ENCODE measurements at regions not wholly inside any gene's neighbourhood (a gene's known extent, or its start where the extent isn't known, plus 50 kb on each side); places are given as distances from the start of the nearest gene placed in this dataset.
"Not testable (repeated sequence)": the region's sequence is repeated elsewhere in the genome, so short reads cannot be mapped to it uniquely, and the experiment has no call there.

- intact Hi-C loops (cut with micrococcal nuclease): no loop called here
- no peaks in the 10 kb centered on the region for H3K36me3 Mint-ChIP-seq (ENCODE audit: low read depth)
- DNase-seq (ENCODE audit: low spot score): no peak
- no peaks in the 10 kb centered on the region for H3K27me3 Mint-ChIP-seq (ENCODE audit: insufficient read depth)
- no peaks in the 10 kb centered on the region for H3K9me3 Mint-ChIP-seq
- no peak overlapping the region for H3K4me3 Mint-ChIP-seq
- no peaks in the 10 kb centered on the region for H3K4me1 Mint-ChIP-seq (ENCODE audit: low read depth)
- H3K27ac Mint-ChIP-seq: no peak overlapping the region
Measured at GRCh38 chr21:15616864-15617574, 112.8 kb upstream of the USP25 start.

DNA sequence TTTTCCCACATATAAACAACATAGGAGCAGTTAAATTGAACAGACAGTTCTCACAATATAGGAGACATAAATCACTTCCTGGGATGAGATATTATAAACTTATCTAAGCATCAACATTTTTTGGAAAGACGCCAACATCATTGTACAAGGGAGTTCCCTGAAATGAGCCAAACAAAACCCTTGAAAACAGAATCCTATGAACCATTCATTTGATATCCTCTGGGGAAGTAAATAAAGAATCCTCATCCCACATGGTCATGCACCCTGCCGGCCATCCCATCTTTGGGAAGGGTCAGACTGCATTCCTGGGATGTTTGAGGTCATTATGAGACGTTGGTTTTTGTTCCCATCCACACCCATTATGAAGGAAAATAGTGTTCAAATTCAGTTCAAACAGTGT lies 111.8 kb upstream of the USP25 start:
- no peak overlapping the region for H3K4me3 Mint-ChIP-seq
- H3K36me3 Mint-ChIP-seq (ENCODE audit: low read depth): no peaks in the 10 kb centered on the region
- no peaks in the 10 kb centered on the region for H3K27me3 Mint-ChIP-seq (ENCODE audit: insufficient read depth)
- intact Hi-C loops (cut with micrococcal nuclease): no loop called here
- no peak for DNase-seq (ENCODE audit: low spot score)
- no peaks in the 10 kb centered on the region for H3K4me1 Mint-ChIP-seq (ENCODE audit: low read depth)
- H3K27ac Mint-ChIP-seq: no peak overlapping the region
- H3K9me3 Mint-ChIP-seq: no peaks in the 10 kb centered on the region

DNA sequence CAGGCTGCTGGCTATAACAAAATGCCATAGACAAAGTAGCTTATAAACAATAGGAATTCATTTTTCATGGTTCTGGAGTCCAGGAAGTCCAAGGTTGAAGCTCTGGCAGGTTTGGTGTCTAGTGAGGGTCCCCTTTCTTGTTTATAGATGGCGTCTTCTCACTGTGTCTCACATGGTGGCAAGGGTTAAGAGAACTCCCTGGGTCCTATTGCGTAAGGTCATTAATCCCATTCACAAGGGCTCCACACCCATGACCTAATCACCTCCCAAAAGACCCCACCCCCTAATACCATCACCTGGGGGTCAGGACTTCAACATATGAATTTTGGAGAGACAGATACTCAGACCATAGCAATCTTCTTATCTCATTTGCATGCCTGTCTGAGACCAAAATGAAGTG lies 108.9 kb upstream of the USP25 start:
- intact Hi-C loops (cut with micrococcal nuclease): no loop called here
- no peaks in the 10 kb centered on the region for H3K36me3 Mint-ChIP-seq (ENCODE audit: low read depth)
- no peaks in the 10 kb centered on the region for H3K27me3 Mint-ChIP-seq (ENCODE audit: insufficient read depth)

GRCh38 chr21:15624646-15625045 lies 105.1 kb upstream of the USP25 start:
- no peak overlapping the region for H3K4me3 Mint-ChIP-seq

More for the DNA sequence above, 108.9 kb upstream of the USP25 start:
- Mint-ChIP-seq H3K4me1 (ENCODE audit: low read depth) (no peaks in the 10 kb centered on the region), H3K9me3 (no peaks in the 10 kb centered on the region), H3K4me3 (no peak overlapping the region), H3K27ac (no peak overlapping the region)
- no peak for DNase-seq (ENCODE audit: low spot score)

DNA sequence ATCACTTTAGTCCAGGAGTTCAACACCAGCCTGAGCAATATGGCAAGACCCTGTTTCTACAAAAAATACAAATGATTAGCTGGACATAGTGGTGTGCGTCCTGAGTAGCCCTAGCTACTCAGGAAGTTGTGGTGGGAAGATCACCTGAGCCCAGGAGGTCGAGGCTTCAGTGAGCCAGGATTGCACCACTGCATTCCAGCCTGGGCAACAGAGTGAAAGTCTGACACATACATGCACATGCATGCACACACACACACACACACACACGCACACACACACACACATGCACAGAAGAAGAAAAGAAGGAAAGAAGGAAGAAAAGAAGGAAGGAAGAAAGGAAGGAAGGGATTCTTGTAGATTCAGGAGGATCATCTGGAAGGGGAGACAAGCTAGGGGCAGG lies 104.4 kb upstream of the USP25 start:
- no peak for DNase-seq (ENCODE audit: low spot score)
- Mint-ChIP-seq H3K27ac (no peak overlapping the region), H3K27me3 (ENCODE audit: insufficient read depth) (no peaks in the 10 kb centered on the region), H3K9me3 (no peaks in the 10 kb centered on the region), H3K4me1 (ENCODE audit: low read depth) (no peaks in the 10 kb centered on the region), H3K4me3 (no peak overlapping the region), H3K36me3 (ENCODE audit: low read depth) (no peaks in the 10 kb centered on the region)
- intact Hi-C loops (cut with micrococcal nuclease): no loop called here

More at GRCh38 chr21:15624646-15625045, 105.1 kb upstream of the USP25 start:
- Mint-ChIP-seq H3K36me3 (ENCODE audit: low read depth) (no peaks in the 10 kb centered on the region), H3K27me3 (ENCODE audit: insufficient read depth) (no peaks in the 10 kb centered on the region), H3K9me3 (no peaks in the 10 kb centered on the region), H3K27ac (no peak overlapping the region), H3K4me1 (ENCODE audit: low read depth) (no peaks in the 10 kb centered on the region)
- no peak for DNase-seq (ENCODE audit: low spot score)
- intact Hi-C loops (cut with micrococcal nuclease): no loop called here

GRCh38 chr21:15626031-15626430 lies 103.8 kb upstream of the USP25 start:
- no peaks in the 10 kb centered on the region for H3K27me3 Mint-ChIP-seq (ENCODE audit: insufficient read depth)
- no peak for DNase-seq (ENCODE audit: low spot score)
- intact Hi-C loops (cut with micrococcal nuclease): no loop called here
- no peak overlapping the region for H3K4me3 Mint-ChIP-seq
- no peak overlapping the region for H3K27ac Mint-ChIP-seq
- no peaks in the 10 kb centered on the region for H3K4me1 Mint-ChIP-seq (ENCODE audit: low read depth)
- no peaks in the 10 kb centered on the region for H3K36me3 Mint-ChIP-seq (ENCODE audit: low read depth)
- no peaks in the 10 kb centered on the region for H3K9me3 Mint-ChIP-seq

DNA sequence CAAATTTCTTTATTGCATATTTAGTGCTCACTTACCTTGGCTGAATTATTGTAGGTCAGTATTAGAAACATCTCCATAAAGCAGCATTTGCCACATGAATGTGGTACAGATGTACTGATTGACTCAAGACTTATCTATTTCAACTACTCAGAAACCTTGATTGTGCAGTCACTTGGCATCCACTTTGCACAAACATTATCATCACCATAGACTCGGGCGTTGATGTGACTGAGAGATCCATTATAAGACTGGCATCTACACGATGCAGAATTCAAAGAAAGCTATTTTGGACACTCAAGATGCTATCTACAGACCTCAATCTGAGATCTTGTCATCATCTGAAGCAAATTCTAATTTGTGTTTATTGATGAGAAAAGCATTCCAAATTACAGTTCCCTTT lies 102.8 kb upstream of the USP25 start:
- intact Hi-C loops (cut with micrococcal nuclease): no loop called here
- Mint-ChIP-seq H3K27me3 (ENCODE audit: insufficient read depth) (no peaks in the 10 kb centered on the region), H3K27ac (no peak overlapping the region), H3K36me3 (ENCODE audit: low read depth) (no peaks in the 10 kb centered on the region), H3K4me1 (ENCODE audit: low read depth) (no peaks in the 10 kb centered on the region), H3K4me3 (no peak overlapping the region), H3K9me3 (no peaks in the 10 kb centered on the region)
- DNase-seq (ENCODE audit: low spot score): no peak

GRCh38 chr21:15627823-15628222 lies 102.0 kb upstream of the USP25 start:
- Mint-ChIP-seq H3K27ac (no peak overlapping the region), H3K9me3 (no peaks in the 10 kb centered on the region), H3K36me3 (ENCODE audit: low read depth) (no peaks in the 10 kb centered on the region), H3K4me3 (no peak overlapping the region), H3K27me3 (ENCODE audit: insufficient read depth) (no peaks in the 10 kb centered on the region), H3K4me1 (ENCODE audit: low read depth) (no peaks in the 10 kb centered on the region)
- intact Hi-C loops (cut with micrococcal nuclease): no loop called here
- DNase-seq (ENCODE audit: low spot score): no peak

DNA sequence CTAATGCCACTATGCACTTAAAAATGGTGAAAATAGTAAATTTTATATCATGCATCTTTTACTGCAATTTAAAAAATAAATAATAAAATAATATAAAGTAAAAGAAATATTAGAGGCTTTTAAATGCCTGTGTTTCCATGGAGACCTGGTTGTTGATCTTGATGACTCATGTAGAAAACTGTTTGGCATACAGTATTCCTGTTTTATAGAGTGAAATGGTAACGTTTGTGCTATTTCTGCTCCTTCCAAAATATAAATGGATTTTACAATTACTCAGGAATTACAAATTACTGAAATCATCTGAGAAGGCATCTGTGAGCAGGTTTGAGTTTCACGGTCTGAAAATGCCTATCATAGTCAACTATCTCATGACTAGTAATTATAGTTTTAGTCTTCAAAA lies 98.4 kb upstream of the USP25 start:
- Mint-ChIP-seq H3K27me3 (ENCODE audit: insufficient read depth) (no peaks in the 10 kb centered on the region), H3K27ac (no peak overlapping the region), H3K36me3 (ENCODE audit: low read depth) (no peaks in the 10 kb centered on the region), H3K4me1 (ENCODE audit: low read depth) (no peaks in the 10 kb centered on the region), H3K4me3 (no peak overlapping the region), H3K9me3 (no peaks in the 10 kb centered on the region)
- intact Hi-C loops (cut with micrococcal nuclease): no loop called here
- DNase-seq (ENCODE audit: low spot score): no peak

DNA sequence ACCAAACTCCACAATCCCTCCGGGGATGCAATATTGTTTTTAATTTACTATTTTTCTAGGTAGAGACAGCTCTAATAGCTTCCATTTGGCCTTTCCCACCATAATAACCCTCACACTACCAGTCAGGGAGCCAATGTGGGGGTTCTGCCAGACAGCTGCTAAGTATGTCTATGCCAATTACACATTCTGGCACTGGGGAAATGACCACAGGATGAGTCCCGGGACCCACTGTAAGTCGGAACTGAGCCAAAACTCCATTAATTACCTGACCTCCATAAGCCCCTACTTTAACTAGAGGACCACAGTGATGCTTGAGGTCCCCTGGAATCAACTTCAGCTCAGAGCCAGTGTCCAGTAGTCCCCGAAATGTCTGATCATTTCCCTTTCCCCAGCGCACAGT lies 95.2 kb upstream of the USP25 start:
- H3K4me1 Mint-ChIP-seq (ENCODE audit: low read depth); H3K27me3 Mint-ChIP-seq (ENCODE audit: insufficient read depth); DNase-seq (ENCODE audit: low spot score); H3K9me3 Mint-ChIP-seq; H3K4me3 Mint-ChIP-seq; H3K27ac Mint-ChIP-seq; intact Hi-C loops (cut with micrococcal nuclease); H3K36me3 Mint-ChIP-seq (ENCODE audit: low read depth): not testable (repeated sequence)

DNA sequence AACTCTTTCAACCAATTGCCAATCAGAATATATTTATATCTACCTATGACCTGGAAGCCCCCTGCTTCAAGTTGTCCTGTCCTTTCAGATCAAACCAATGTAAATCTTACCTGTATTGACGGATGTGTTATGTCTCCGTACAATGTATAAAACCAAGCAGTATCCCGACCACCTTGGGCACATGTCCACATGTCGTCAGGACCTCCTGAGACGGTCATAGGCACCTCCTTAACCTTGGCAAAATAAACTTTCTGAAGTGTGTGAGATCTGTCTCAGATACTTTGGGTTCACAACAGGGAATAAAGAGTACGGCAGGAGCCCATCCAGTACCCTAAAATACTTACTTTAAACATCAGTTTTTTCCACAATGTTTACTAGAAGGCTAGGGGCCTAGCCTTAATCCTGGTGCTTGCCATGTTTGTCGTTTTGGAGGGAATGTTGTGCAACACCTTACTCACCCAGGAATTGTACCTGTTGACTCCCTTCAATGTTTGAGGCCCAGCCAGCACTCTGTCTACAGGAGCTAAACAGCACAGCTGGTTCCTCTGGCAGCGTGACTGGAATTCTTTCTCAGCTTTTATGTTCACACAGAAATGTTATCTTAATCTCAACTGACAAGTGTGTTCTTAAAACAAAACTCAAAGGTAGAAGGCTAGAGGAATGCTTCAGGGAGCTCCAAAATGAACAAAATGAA lies 90.8 kb upstream of the USP25 start:
- Mint-ChIP-seq H3K27me3 (ENCODE audit: insufficient read depth) (no peaks in the 10 kb centered on the region), H3K4me3 (no peak overlapping the region), H3K36me3 (ENCODE audit: low read depth) (no peaks in the 10 kb centered on the region), H3K4me1 (ENCODE audit: low read depth) (no peaks in the 10 kb centered on the region), H3K9me3 (no peaks in the 10 kb centered on the region), H3K27ac (no peak overlapping the region)
- intact Hi-C loops (cut with micrococcal nuclease): no loop called here
- DNase-seq (ENCODE audit: low spot score): no peak

GRCh38 chr21:15640113-15640512 lies 89.7 kb upstream of the USP25 start:
- not testable (repeated sequence) for DNase-seq (ENCODE audit: low spot score); H3K27me3 Mint-ChIP-seq (ENCODE audit: insufficient read depth)

DNA sequence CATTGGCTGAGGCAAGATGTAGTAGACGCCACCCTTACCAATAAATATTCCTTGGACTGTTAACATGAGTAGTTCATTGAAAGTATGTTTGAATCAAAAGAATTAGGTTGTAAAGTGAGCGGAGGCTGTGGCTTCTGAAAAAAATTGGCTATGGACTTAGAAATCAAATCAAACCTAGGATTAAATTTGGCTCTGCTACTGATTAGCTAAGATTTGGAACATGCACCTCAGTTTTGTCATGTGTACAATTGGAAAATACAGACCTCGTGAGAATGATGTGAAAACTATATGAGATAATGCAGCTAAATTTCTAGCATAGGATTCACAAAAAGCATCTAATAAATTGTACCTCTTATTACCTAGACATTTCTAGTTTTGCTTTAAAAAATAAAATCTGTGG lies 85.3 kb upstream of the USP25 start:
- intact Hi-C loops (cut with micrococcal nuclease): no loop called here
- Mint-ChIP-seq H3K27ac (no peak overlapping the region), H3K4me3 (no peak overlapping the region), H3K27me3 (ENCODE audit: insufficient read depth) (peaks cover 2% of the 10 kb centered on the region), H3K4me1 (ENCODE audit: low read depth) (no peaks in the 10 kb centered on the region), H3K9me3 (no peaks in the 10 kb centered on the region), H3K36me3 (ENCODE audit: low read depth) (no peaks in the 10 kb centered on the region)
- no peak for DNase-seq (ENCODE audit: low spot score)

More at GRCh38 chr21:15640113-15640512, 89.7 kb upstream of the USP25 start:
- H3K9me3 Mint-ChIP-seq; H3K4me3 Mint-ChIP-seq; H3K27ac Mint-ChIP-seq; intact Hi-C loops (cut with micrococcal nuclease); H3K36me3 Mint-ChIP-seq (ENCODE audit: low read depth); H3K4me1 Mint-ChIP-seq (ENCODE audit: low read depth): not testable (repeated sequence)

All from activated T-helper 1 cell treated with anti-CD3 and anti-CD28 coated beads, Interleukin-12 subunit alpha, Interleukin-12 subunit beta, Interleukin-2, Interleukin-4 antibody, amounts not matched to agents 30 ng/mL and 10 ng/mL and 1 ng/mL, durations not matched to agents 14 hours and 24 hours and 36 hours (primary cell).